NB4 (cell line): ENCODE measurements at regions not wholly inside any gene's neighbourhood (a gene's known extent, or its start where the extent isn't known, plus 50 kb on each side); places are given as distances from the start of the nearest gene placed in this dataset.

Source experiments
- CTCF ChIP-seq: IDR thresholded peaks from one replicate; pipeline ENCODE4 v1.5.1; 2012; ENCODE audit warnings: low read depth, low read length
- MYC ChIP-seq: IDR thresholded peaks from 2 replicates; pipeline ENCODE4 v1.6.1; 2011; ENCODE audit warnings: low read depth, low read length
- POLR2A ChIP-seq: IDR thresholded peaks from 2 replicates; pipeline ENCODE4 v1.6.1; 2011; ENCODE audit warnings: mild to moderate bottlenecking; ENCODE audit not compliant: insufficient read length; ENCODE audit errors: extremely low read depth

GRCh38 chr20:53655625-53656292, 62.1 kb upstream of the ZNF217 start:
- TF ChIP-seq MYC (no peak), CTCF (no peak), POLR2A (no peak)
